HUES6 (cell line): ENCODE measurements at regions not wholly inside any gene's neighbourhood (a gene's known extent, or its start where the extent isn't known, plus 50 kb on each side); places are given as distances from the start of the nearest gene placed in this dataset.

Experiments
- H3K27ac ChIP-seq: 2 replicates; pipeline ENCODE4 v1.7.0; 2013; ENCODE audit warnings: low read depth, mild to moderate bottlenecking, low read length, inconsistent platforms
- H3K27me3 ChIP-seq: 2 replicates; pipeline ENCODE4 v1.6.1; 2013; ENCODE audit warnings: low read length; ENCODE audit not compliant: control insufficient read depth, insufficient read depth
- H3K36me3 ChIP-seq: 2 replicates; pipeline ENCODE4 v1.6.1; 2013; ENCODE audit warnings: low read length; ENCODE audit not compliant: control insufficient read depth, insufficient read depth
- H3K4me1 ChIP-seq: 2 replicates; pipeline ENCODE4 v1.6.1; 2013; ENCODE audit warnings: low read length; ENCODE audit not compliant: control insufficient read depth, insufficient read depth
- H3K4me3 ChIP-seq: 2 replicates; pipeline ENCODE4 v1.5.1; 2013; ENCODE audit warnings: low read depth, low read length
- H3K9ac ChIP-seq: one replicate; pipeline ENCODE4 v1.6.1; 2013; ENCODE audit warnings: mild to moderate bottlenecking, low read length
- H3K9me3 ChIP-seq: 2 replicates; pipeline ENCODE4 v1.6.1; 2013; ENCODE audit warnings: low read depth, low read length; ENCODE audit not compliant: control insufficient read depth, insufficient read depth

GRCh38 chr11:116512841-116513240 lies 259.9 kb downstream of the BUD13 start:
- Histone ChIP-seq H3K27ac (no peak overlapping the region), H3K4me1 (peaks cover 17% of the 10 kb centered on the region), H3K27me3 (peaks cover 12% of the 10 kb centered on the region), H3K4me3 (no peak overlapping the region), H3K9ac (no peak overlapping the region), H3K9me3 (no peaks in the 10 kb centered on the region), H3K36me3 (no peaks in the 10 kb centered on the region)

GRCh38 chr11:116511684-116512083 lies 261.1 kb downstream of the BUD13 start:
- Histone ChIP-seq H3K36me3 (no peaks in the 10 kb centered on the region), H3K27ac (no peak overlapping the region), H3K4me1 (peaks cover 17% of the 10 kb centered on the region), H3K27me3 (peaks cover 12% of the 10 kb centered on the region), H3K9ac (no peak overlapping the region), H3K9me3 (no peaks in the 10 kb centered on the region), H3K4me3 (no peak overlapping the region)

- Histone ChIP-seq H3K4me1 (peaks cover 21% of the 10 kb centered on the region), H3K4me3 (no peak overlapping the region), H3K27me3 (peaks cover 12% of the 10 kb centered on the region), H3K9me3 (no peaks in the 10 kb centered on the region), H3K27ac (no peak overlapping the region), H3K36me3 (no peaks in the 10 kb centered on the region), H3K9ac (no peak overlapping the region)
Measured at GRCh38 chr11:116510886-116511650, 261.7 kb downstream of the BUD13 start.

- H3K27me3 ChIP-seq, result peaks cover 12% of the 10 kb centered on the region
- no peak overlapping the region for H3K4me3 ChIP-seq
- peaks cover 30% of the 10 kb centered on the region for H3K4me1 ChIP-seq
- no peak overlapping the region for H3K27ac ChIP-seq
- no peaks in the 10 kb centered on the region for H3K9me3 ChIP-seq
- no peaks in the 10 kb centered on the region for H3K36me3 ChIP-seq
- H3K9ac ChIP-seq, result no peak overlapping the region
Measured at GRCh38 chr11:116510166-116510565, 262.6 kb downstream of the BUD13 start.

- no peak overlapping the region for H3K4me3 ChIP-seq
- H3K27ac ChIP-seq, result no peak overlapping the region
- H3K4me1 ChIP-seq, result peaks cover 36% of the 10 kb centered on the region
- no peak overlapping the region for H3K9ac ChIP-seq
- no peaks in the 10 kb centered on the region for H3K9me3 ChIP-seq
- no peaks in the 10 kb centered on the region for H3K36me3 ChIP-seq
- H3K27me3 ChIP-seq, result peaks cover 12% of the 10 kb centered on the region
Measured at GRCh38 chr11:116509551-116509950, 263.2 kb downstream of the BUD13 start.

GRCh38 chr11:116507849-116508695 lies 264.7 kb downstream of the BUD13 start:
- H3K9ac ChIP-seq, result no peak overlapping the region
- H3K4me3 ChIP-seq, result no peak overlapping the region
- no peaks in the 10 kb centered on the region for H3K9me3 ChIP-seq
- peaks cover 18% of the 10 kb centered on the region for H3K27me3 ChIP-seq
- H3K36me3 ChIP-seq, result no peaks in the 10 kb centered on the region
- peaks cover 36% of the 10 kb centered on the region for H3K4me1 ChIP-seq
- H3K27ac ChIP-seq, result no peak overlapping the region

- H3K36me3 ChIP-seq, result no peaks in the 10 kb centered on the region
- H3K9ac ChIP-seq, result no peak overlapping the region
- H3K4me1 ChIP-seq, result peaks cover 42% of the 10 kb centered on the region
- no peak overlapping the region for H3K4me3 ChIP-seq
- H3K9me3 ChIP-seq, result no peaks in the 10 kb centered on the region
- H3K27ac ChIP-seq, result no peak overlapping the region
- H3K27me3 ChIP-seq, result peaks cover 22% of the 10 kb centered on the region
Measured at GRCh38 chr11:116507016-116507415, 265.8 kb downstream of the BUD13 start.

GRCh38 chr11:116506263-116506825 lies 266.4 kb downstream of the BUD13 start:
- no peak overlapping the region for H3K27ac ChIP-seq

GRCh38 chr11:116505298-116506262 lies 267.2 kb downstream of the BUD13 start:
- Histone ChIP-seq H3K27me3 (peaks cover 22% of the 10 kb centered on the region), H3K9ac (no peak overlapping the region), H3K9me3 (no peaks in the 10 kb centered on the region), H3K4me3 (no peak overlapping the region), H3K36me3 (no peaks in the 10 kb centered on the region), H3K4me1 (peaks cover 48% of the 10 kb centered on the region), H3K27ac (no peak overlapping the region)

More at GRCh38 chr11:116506263-116506825, 266.4 kb downstream of the BUD13 start:
- Histone ChIP-seq H3K36me3 (no peaks in the 10 kb centered on the region), H3K27me3 (peaks cover 22% of the 10 kb centered on the region), H3K4me3 (no peak overlapping the region), H3K9ac (no peak overlapping the region), H3K4me1 (peaks cover 48% of the 10 kb centered on the region), H3K9me3 (no peaks in the 10 kb centered on the region)

GRCh38 chr11:116504541-116505297 lies 268.1 kb downstream of the BUD13 start:
- H3K9ac ChIP-seq, result no peak overlapping the region
- H3K9me3 ChIP-seq, result no peaks in the 10 kb centered on the region
- no peak overlapping the region for H3K27ac ChIP-seq
- peaks cover 22% of the 10 kb centered on the region for H3K27me3 ChIP-seq
- no peaks in the 10 kb centered on the region for H3K36me3 ChIP-seq
- no peak overlapping the region for H3K4me3 ChIP-seq
- H3K4me1 ChIP-seq, result peaks cover 50% of the 10 kb centered on the region
